ENCODE measurements at regions not wholly inside any gene's neighbourhood (a gene's known extent, or its start where the extent isn't known, plus 50 kb on each side); places are given as distances from the start of the nearest gene placed in this dataset.
"Not testable (repeated sequence)": the region's sequence is repeated elsewhere in the genome, so short reads cannot be mapped to it uniquely, and the experiment has no call there.

DNA sequence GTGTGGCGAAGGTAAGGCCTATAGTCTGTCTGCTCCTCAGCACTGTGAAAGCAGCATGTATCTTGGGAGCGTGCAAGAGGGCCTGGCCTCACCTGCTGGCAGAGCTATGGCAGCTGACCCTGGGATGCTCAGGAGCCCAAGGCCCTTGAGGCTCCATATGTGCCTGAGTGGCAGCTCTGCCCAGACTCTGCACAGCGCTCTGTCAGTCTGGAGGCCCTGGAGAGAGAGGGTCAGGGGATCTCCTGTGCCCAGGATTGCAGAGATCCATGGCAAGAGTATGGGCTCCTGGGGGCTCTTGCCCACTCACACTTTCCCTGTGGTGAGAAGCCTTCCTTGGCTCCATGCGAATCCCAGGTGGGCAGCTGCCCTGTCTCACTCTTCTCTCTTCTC, 202.5 kb upstream of the ZNF658 start:
- POLR2A ChIA-PET; DNase-seq; H3K79me2 ChIP-seq (ENCODE audit: insufficient read depth); H3K27me3 ChIP-seq (ENCODE audit: insufficient read depth); H3K9ac ChIP-seq; H3K4me1 ChIP-seq (ENCODE audit: control insufficient read depth in 1 of 2, insufficient read depth in 2 of 2, low read depth in 1 of 2, low read length in 1 of 2); CTCF ChIA-PET; H3K4me3 ChIP-seq (ENCODE audit: low read depth in 2 of 2, low read length in 1 of 2); H3K4me2 ChIP-seq; H3K9me3 ChIP-seq; H4K20me1 ChIP-seq (ENCODE audit: insufficient read depth); H3K27ac ChIP-seq (ENCODE audit: low read depth in 2 of 2, low read length in 1 of 2); H2AFZ ChIP-seq (ENCODE audit: low read depth); H3K36me3 ChIP-seq (replicated peaks in 1 of 2; ENCODE audit: control insufficient read depth in 1 of 2, insufficient read depth in 2 of 2, low read length in 1 of 2); H3K9me2 ChIP-seq; H3F3A ChIP-seq (replicated peaks; ENCODE audit: insufficient read depth): not testable (repeated sequence)
- WGBS (ENCODE audit: low lambda C conversion rate): 11% methylated on average over 1 of the region's 4 CpGs

DNA sequence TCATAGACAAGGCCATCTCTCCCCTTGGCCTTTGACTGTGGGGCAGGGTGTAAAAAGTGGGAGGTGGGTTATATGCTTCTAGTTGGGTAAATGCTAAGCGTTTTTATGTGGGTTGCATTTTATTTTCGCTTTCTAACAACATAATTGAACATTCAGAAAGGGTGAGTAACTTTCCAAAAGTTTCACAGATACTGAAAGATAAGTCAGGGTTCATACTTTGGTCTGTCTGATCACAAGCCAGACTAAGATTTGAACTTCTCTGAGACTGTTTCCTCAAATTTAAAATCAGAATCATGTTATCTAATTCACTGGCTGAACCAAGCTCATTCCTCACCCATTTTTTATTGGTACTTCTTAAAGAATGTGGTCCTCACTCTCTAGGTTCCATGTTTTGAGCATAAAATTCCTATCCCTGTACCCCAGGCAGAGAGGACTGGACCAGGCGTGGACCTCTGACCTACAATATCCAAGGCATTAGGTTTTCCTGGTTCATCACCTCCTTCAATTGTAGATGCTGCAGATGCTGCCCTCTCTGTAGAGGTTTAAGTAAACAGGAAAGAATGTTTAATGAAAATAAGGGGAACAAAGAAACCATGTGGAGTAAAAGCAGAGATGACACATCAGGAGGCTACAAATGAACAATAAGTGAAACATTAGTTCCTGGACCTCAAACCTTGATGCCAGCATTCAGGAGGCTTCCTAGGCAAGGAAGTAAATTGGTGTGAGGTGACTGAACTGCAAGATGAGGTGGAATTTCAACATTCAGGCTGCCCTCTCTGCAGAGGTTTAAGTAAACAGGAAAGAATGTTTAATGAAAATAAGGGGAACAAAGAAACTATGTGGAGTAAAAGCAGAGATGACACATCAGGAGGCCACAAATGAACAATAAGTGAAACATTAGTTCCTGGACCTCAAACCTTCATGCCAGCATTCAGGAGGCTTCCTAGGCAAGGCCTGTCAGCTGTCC, 198.8 kb upstream of the ZNF658 start:
- not testable (repeated sequence) for H3K27me3 ChIP-seq (ENCODE audit: insufficient read depth); DNase-seq

DNA sequence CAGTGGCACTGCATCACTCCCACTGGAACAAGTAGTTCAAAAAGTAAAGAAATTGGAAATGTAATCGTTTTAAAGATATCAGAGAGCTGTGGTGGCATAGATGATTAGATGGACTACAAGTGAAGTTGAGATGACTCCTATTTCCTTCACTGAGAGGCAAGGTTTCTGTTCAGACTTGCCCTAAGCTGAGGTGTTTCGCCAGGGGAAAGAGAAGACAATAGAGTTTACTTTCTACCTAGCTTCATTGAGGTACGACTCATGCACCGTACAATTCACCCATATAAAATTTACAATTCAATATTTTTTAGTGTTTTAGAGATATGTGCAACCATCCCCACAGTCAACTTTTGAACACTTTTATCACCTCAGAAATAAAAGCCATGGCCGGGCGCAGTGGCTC, 189.0 kb upstream of the ZNF658 start:
- H4K20me1 ChIP-seq (ENCODE audit: insufficient read depth); H3K36me3 ChIP-seq (replicated peaks in 1 of 2; ENCODE audit: control insufficient read depth in 1 of 2, insufficient read depth in 2 of 2, low read length in 1 of 2); CTCF ChIA-PET; POLR2A ChIA-PET; H3K9me2 ChIP-seq; H3K4me2 ChIP-seq; H2AFZ ChIP-seq (ENCODE audit: low read depth); H3F3A ChIP-seq (replicated peaks; ENCODE audit: insufficient read depth); H3K4me1 ChIP-seq (ENCODE audit: control insufficient read depth in 1 of 2, insufficient read depth in 2 of 2, low read depth in 1 of 2, low read length in 1 of 2); H3K27me3 ChIP-seq (ENCODE audit: insufficient read depth); H3K9ac ChIP-seq; H3K27ac ChIP-seq (ENCODE audit: low read depth in 2 of 2, low read length in 1 of 2); H3K79me2 ChIP-seq (ENCODE audit: insufficient read depth); H3K9me3 ChIP-seq; DNase-seq; H3K4me3 ChIP-seq (ENCODE audit: low read depth in 2 of 2, low read length in 1 of 2): not testable (repeated sequence)
- no CpG with 5 or more reads among the region's 6 CpGs for WGBS (ENCODE audit: low lambda C conversion rate)

More for the DNA sequence above, 198.8 kb upstream of the ZNF658 start:
- H3K4me1 ChIP-seq (ENCODE audit: control insufficient read depth in 1 of 2, insufficient read depth in 2 of 2, low read depth in 1 of 2, low read length in 1 of 2); H3F3A ChIP-seq (replicated peaks; ENCODE audit: insufficient read depth); H3K4me2 ChIP-seq; H3K9me2 ChIP-seq; H3K9ac ChIP-seq; H3K4me3 ChIP-seq (ENCODE audit: low read depth in 2 of 2, low read length in 1 of 2); H3K36me3 ChIP-seq (replicated peaks in 1 of 2; ENCODE audit: control insufficient read depth in 1 of 2, insufficient read depth in 2 of 2, low read length in 1 of 2); H4K20me1 ChIP-seq (ENCODE audit: insufficient read depth); H2AFZ ChIP-seq (ENCODE audit: low read depth); H3K79me2 ChIP-seq (ENCODE audit: insufficient read depth); H3K9me3 ChIP-seq; CTCF ChIA-PET; POLR2A ChIA-PET: not testable (repeated sequence)
- peak overlapping the region in 1 of 2 experiments; percentile 42; a peak in 1 of 4 replicates for H3K27ac ChIP-seq (ENCODE audit: low read depth in 2 of 2, low read length in 1 of 2)
- WGBS (ENCODE audit: low lambda C conversion rate): 0% methylated on average over 1 of the region's 3 CpGs

DNA sequence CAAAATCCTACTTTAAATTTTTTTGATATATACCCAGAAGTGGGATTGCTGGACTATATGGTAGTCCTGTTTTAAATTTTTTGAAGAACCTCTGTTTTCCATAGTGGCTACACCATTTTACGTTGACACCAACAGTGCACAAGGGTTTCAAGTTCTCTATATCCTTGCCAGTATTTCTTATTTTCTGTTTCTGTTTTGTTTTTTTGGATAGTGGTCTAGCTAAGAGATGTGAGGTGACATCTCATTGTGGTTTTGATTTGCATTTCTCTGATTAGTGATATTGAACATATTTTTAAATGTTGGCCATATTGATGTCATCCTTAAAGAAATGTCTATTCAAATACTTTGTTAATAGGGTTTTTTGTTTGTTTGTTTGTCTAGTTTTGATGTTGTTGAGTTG, 187.7 kb upstream of the ZNF658 start:
- H3F3A ChIP-seq (replicated peaks; ENCODE audit: insufficient read depth); DNase-seq; H3K4me1 ChIP-seq (ENCODE audit: control insufficient read depth in 1 of 2, insufficient read depth in 2 of 2, low read depth in 1 of 2, low read length in 1 of 2); H3K9me3 ChIP-seq; CTCF ChIA-PET; H3K79me2 ChIP-seq (ENCODE audit: insufficient read depth); H3K4me2 ChIP-seq; H3K4me3 ChIP-seq (ENCODE audit: low read depth in 2 of 2, low read length in 1 of 2); H3K9ac ChIP-seq; H3K36me3 ChIP-seq (replicated peaks in 1 of 2; ENCODE audit: control insufficient read depth in 1 of 2, insufficient read depth in 2 of 2, low read length in 1 of 2); POLR2A ChIA-PET; H2AFZ ChIP-seq (ENCODE audit: low read depth); H3K27ac ChIP-seq (ENCODE audit: low read depth in 2 of 2, low read length in 1 of 2); H3K9me2 ChIP-seq; H3K27me3 ChIP-seq (ENCODE audit: insufficient read depth); H4K20me1 ChIP-seq (ENCODE audit: insufficient read depth): not testable (repeated sequence)
- WGBS (ENCODE audit: low lambda C conversion rate): no CpG with 5 or more reads among the region's 1 CpG

DNA sequence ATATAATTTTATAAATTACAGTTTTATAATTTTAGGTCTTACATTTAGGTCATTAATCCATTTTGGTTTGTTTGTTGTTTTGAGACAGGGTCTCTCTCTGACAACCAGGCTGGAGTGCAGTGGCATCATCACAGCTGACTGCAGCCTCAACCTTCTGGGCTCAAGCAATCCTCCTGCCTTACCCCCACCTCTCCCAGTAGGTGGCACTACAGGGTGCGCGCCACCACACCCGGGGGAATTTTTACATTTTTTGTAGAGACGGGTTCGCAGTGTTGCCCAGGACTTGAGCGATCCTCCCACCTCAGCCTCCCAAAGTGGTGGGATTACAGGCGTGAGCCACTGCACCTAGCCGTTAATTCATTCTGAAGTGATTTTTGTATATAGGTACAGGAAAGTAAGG, 187.0 kb upstream of the ZNF658 start:
- H4K20me1 ChIP-seq (ENCODE audit: insufficient read depth); H3K27ac ChIP-seq (ENCODE audit: low read depth in 2 of 2, low read length in 1 of 2); DNase-seq; H3K9ac ChIP-seq; CTCF ChIA-PET; H3K9me3 ChIP-seq; H3K9me2 ChIP-seq; H3K27me3 ChIP-seq (ENCODE audit: insufficient read depth); H3K79me2 ChIP-seq (ENCODE audit: insufficient read depth); H3K4me3 ChIP-seq (ENCODE audit: low read depth in 2 of 2, low read length in 1 of 2); H3K4me2 ChIP-seq; H3K36me3 ChIP-seq (replicated peaks in 1 of 2; ENCODE audit: control insufficient read depth in 1 of 2, insufficient read depth in 2 of 2, low read length in 1 of 2); POLR2A ChIA-PET; H2AFZ ChIP-seq (ENCODE audit: low read depth); H3K4me1 ChIP-seq (ENCODE audit: control insufficient read depth in 1 of 2, insufficient read depth in 2 of 2, low read depth in 1 of 2, low read length in 1 of 2); H3F3A ChIP-seq (replicated peaks; ENCODE audit: insufficient read depth): not testable (repeated sequence)
- no CpG with 5 or more reads among the region's 8 CpGs for WGBS (ENCODE audit: low lambda C conversion rate)

DNA sequence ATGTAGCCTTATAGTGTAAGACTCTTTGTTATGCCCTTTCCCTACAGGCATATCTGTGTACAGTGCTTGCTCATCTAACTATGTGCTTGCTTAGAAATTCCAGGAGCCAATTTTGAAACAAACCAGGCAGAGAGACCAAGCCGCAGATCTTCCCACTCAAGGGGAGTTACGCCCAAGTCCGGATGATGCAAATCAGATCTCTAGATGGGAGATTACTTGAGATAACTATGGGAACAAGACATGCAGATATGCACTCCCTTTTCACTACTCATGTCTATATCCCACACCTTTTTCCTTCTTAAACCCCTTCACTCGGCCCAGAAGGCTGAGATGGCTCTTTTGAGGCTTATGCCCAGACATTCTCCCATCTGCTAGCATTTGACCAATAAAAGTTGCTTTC, 179.7 kb upstream of the ZNF658 start:
- H2AFZ ChIP-seq (ENCODE audit: low read depth); H3K9me2 ChIP-seq; H3K79me2 ChIP-seq (ENCODE audit: insufficient read depth); H3K4me2 ChIP-seq; CTCF ChIA-PET; H3K27ac ChIP-seq (ENCODE audit: low read depth in 2 of 2, low read length in 1 of 2); H3K27me3 ChIP-seq (ENCODE audit: insufficient read depth); H4K20me1 ChIP-seq (ENCODE audit: insufficient read depth); H3F3A ChIP-seq (replicated peaks; ENCODE audit: insufficient read depth); H3K9ac ChIP-seq; POLR2A ChIA-PET; H3K36me3 ChIP-seq (replicated peaks in 1 of 2; ENCODE audit: control insufficient read depth in 1 of 2, insufficient read depth in 2 of 2, low read length in 1 of 2); DNase-seq; H3K9me3 ChIP-seq; H3K4me3 ChIP-seq (ENCODE audit: low read depth in 2 of 2, low read length in 1 of 2); H3K4me1 ChIP-seq (ENCODE audit: control insufficient read depth in 1 of 2, insufficient read depth in 2 of 2, low read depth in 1 of 2, low read length in 1 of 2): not testable (repeated sequence)
- no CpG with 5 or more reads among the region's 4 CpGs for WGBS (ENCODE audit: low lambda C conversion rate)

Measured in SK-N-SH (cell line).